Prostate gland (tissue), 2 donors: ENCODE measurements at regions not wholly inside any gene's neighbourhood (a gene's known extent, or its start where the extent isn't known, plus 50 kb on each side); places are given as distances from the start of the nearest gene placed in this dataset.

ENCODE experiments used
- DNase-seq: peaks from one replicate; pipeline ENCODE4 v3.0.0-alpha.2; 2019; ENCODE audit warnings: low spot score
- H3K27ac ChIP-seq, 2 donors: fragments of 200-600 bp; sonication (generic); 2 replicates each; pipeline ENCODE4 v1.5.1; 2017 to 2019
- H3K27me3 ChIP-seq: fragments of 200-600 bp; sonication (generic); replicated peaks from 2 replicates; pipeline ENCODE4 v1.5.1; 2019; ENCODE audit not compliant: insufficient read depth
- H3K36me3 ChIP-seq, 2 donors: fragments of 200-600 bp; sonication (generic); 1 replicate in 1 of 2; 2 replicates in 1 of 2; pipeline versions ENCODE4 v1.5.1 to v1.8.1; 2017 to 2019
- H3K4me1 ChIP-seq: fragments of 200-600 bp; sonication (generic); replicated peaks from 2 replicates; pipeline ENCODE4 v1.5.1; 2019
- H3K4me3 ChIP-seq, 2 donors: fragments of 200-600 bp; sonication (generic); 2 replicates each; pipeline ENCODE4 v1.5.1; 2017 to 2019
- H3K9me3 ChIP-seq: fragments of 200-600 bp; sonication (generic); 2 replicates; pipeline ENCODE4 v1.5.1; 2017
- POLR2A ChIP-seq: fragments of 450-650 bp; IDR thresholded peaks from one replicate; pipeline ENCODE4 v1.6.1; 2016; ENCODE audit warnings: antibody characterized with exemption, mild to moderate bottlenecking
- POLR2AphosphoS5 ChIP-seq: sonication (generic); formaldehyde crosslinking; IDR thresholded peaks from one replicate; pipeline ENCODE4 v1.6.1; 2017; ENCODE audit warnings: antibody characterized with exemption
- WGBS: methylation state at CpG from one replicate; pipeline ENCODE4 v1.1.5; 2018; 5-methylcytosine and 5-hydroxymethylcytosine counted together
- intact Hi-C: fragments of 100-400 bp; cut with DNase I; formaldehyde crosslinking; loops from one replicate; pipeline ENCODE4 v1.14.2; 2022
- TF ChIP-seq, protein P1 (sequence below), 4 experiments: fragments of 200-600 bp in 2 of 4; fragments of 450-650 bp in 2 of 4; sonication (generic) in 2 of 4; IDR thresholded peaks; 1 replicate in 3 of 4; 2 replicates in 1 of 4; pipeline ENCODE4 v1.5.1; 2016 to 2019; ENCODE audit warnings: antibody characterized with exemption in 4 of 4, mild to moderate bottlenecking in 2 of 4, moderate library complexity in 2 of 4

DNA sequence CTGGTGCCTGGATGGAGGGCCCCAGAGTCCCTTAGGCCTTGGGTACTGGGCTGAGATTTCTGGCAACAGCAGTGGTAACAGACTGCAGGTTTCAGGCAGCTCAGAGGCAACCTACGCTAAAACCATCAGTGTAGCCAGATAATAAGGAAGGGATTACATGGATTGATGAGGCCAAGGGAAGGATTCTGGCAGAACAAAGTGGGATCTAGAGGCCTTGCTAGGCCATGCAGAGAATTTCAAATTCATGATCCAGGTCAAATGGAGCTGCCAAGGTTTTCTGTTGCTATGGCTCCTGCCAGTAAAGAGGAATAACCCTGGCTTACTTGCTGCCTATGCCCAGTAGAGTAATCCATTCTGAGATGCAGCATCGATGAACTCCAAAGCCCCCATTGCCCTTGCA, 445.7 kb downstream of the ADRA2A start:
- 81% methylated on average over 2 of the region's 2 CpGs for WGBS
- Histone ChIP-seq H3K36me3 (no peaks in the 10 kb centered on the region), H3K4me3 (no peak overlapping the region), H3K27me3 (no peaks in the 10 kb centered on the region), H3K27ac (no peak overlapping the region), H3K9me3 (no peaks in the 10 kb centered on the region), H3K4me1 (no peaks in the 10 kb centered on the region)
- no peak for DNase-seq
- intact Hi-C loops, result no loop called here
- TF ChIP-seq, protein P1, sequence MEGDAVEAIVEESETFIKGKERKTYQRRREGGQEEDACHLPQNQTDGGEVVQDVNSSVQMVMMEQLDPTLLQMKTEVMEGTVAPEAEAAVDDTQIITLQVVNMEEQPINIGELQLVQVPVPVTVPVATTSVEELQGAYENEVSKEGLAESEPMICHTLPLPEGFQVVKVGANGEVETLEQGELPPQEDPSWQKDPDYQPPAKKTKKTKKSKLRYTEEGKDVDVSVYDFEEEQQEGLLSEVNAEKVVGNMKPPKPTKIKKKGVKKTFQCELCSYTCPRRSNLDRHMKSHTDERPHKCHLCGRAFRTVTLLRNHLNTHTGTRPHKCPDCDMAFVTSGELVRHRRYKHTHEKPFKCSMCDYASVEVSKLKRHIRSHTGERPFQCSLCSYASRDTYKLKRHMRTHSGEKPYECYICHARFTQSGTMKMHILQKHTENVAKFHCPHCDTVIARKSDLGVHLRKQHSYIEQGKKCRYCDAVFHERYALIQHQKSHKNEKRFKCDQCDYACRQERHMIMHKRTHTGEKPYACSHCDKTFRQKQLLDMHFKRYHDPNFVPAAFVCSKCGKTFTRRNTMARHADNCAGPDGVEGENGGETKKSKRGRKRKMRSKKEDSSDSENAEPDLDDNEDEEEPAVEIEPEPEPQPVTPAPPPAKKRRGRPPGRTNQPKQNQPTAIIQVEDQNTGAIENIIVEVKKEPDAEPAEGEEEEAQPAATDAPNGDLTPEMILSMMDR (IDR thresholded peaks at IDR 0.05), result no peak
- TF ChIP-seq POLR2A (no peak), POLR2AphosphoS5 (no peak)

DNA sequence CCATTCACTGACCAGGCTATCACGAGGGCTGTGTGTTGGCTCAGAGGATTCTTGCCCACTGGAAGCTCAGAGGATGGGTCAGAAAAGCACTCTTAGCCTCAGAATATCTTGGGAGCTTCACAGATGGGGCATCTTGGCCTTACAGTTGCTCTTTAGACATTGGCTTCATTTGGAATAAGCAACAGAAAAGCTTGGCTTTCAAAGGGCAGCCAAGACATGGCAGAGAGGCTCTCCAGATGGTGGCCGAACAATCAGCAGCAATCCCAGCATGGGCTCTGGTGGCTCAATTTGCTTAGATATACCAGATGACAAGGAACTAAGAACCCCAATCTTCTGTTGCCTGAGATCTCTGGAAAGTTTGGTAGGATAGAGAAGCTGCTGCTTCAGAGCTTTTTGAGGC, 446.2 kb downstream of the ADRA2A start:
- TF ChIP-seq POLR2A, result no peak
- no peak for TF ChIP-seq POLR2AphosphoS5
- TF ChIP-seq, protein P1 (IDR thresholded peaks at IDR 0.05), result no peak
- H3K27ac ChIP-seq, result no peak overlapping the region
- no peaks in the 10 kb centered on the region for H3K27me3 ChIP-seq
- 85% methylated on average over 2 of the region's 2 CpGs for WGBS
- no peaks in the 10 kb centered on the region for H3K36me3 ChIP-seq
- H3K4me3 ChIP-seq, result no peak overlapping the region
- intact Hi-C loops, result no loop called here
- no peaks in the 10 kb centered on the region for H3K9me3 ChIP-seq
- no peak for DNase-seq
- H3K4me1 ChIP-seq, result no peaks in the 10 kb centered on the region

DNA sequence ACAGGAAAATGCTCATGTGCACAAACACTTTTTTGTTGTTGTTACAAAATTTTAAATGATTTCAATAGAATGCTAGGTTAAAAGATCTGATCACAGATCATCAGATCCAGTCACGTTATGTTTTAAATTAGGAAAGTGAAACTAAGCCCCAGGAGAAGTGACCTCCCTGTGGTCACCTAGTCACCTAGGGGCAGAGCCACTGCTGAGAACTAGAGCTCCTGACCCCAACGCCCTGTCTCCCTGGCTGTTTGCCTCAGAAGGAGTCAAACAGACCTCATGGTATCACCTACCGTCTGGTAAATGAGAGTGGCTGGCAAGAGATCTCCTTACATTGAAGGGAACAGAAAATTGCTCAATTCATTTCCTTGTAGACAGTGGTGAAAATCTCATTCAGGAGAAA, 447.3 kb downstream of the ADRA2A start:
- no peak for DNase-seq
- intact Hi-C loops, result no loop called here
- Histone ChIP-seq H3K27ac (no peak overlapping the region), H3K36me3 (no peaks in the 10 kb centered on the region), H3K27me3 (no peaks in the 10 kb centered on the region), H3K9me3 (no peaks in the 10 kb centered on the region), H3K4me1 (no peaks in the 10 kb centered on the region), H3K4me3 (no peak overlapping the region)
- TF ChIP-seq, protein P1 (IDR thresholded peaks at IDR 0.05), result no peak
- TF ChIP-seq POLR2A, result no peak
- TF ChIP-seq POLR2AphosphoS5, result no peak
- WGBS, result 84% methylated on average over 3 of the region's 3 CpGs

DNA sequence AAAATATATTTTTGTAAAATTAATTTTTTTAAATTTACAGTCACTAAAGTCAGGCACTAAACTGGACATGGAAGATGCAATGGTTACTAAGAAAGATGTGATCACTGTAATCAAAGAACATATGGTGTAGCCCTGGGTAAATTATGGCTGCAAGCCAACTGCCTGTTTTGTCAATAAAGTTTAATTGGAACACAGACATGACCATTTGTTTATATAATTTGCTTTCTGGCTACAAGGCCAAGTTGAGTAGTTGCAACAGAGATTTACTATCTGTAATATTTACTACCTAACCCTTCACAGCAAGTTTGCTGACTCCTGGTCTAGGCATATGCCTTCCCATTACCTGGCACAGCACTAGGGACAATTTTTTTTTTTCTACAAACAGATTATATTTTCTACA, 448.9 kb downstream of the ADRA2A start:
- no peak for DNase-seq
- Histone ChIP-seq H3K36me3 (no peaks in the 10 kb centered on the region), H3K4me3 (no peak overlapping the region), H3K4me1 (no peaks in the 10 kb centered on the region), H3K27me3 (no peaks in the 10 kb centered on the region), H3K9me3 (no peaks in the 10 kb centered on the region), H3K27ac (no peak overlapping the region)
- no peak for TF ChIP-seq POLR2A
- intact Hi-C loops, result no loop called here

DNA sequence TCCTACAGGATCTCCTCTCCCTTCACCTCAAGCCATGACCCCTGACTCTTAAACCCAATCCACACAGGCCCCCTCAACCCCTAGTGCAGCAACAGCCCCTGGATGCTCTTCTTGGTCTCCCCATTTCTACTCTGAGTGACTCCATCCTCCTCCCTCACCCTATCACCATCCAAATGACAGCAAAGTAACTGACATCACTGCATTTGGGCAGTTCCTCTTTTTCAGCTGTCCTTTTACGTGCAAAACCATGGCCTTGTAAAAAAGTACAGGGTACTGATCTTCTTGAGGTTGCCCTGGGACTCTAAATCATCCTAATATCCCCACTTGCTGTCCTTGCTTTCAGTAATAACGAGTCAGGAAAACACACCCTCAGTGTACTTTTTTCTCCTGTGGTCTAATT, 454.9 kb downstream of the ADRA2A start:
- H3K9me3 ChIP-seq, result no peaks in the 10 kb centered on the region
- no peaks in the 10 kb centered on the region for H3K4me1 ChIP-seq
- TF ChIP-seq, protein P1 (IDR thresholded peaks at IDR 0.05), result no peak
- TF ChIP-seq POLR2AphosphoS5 (no peak), POLR2A (no peak)
- intact Hi-C loops, result no loop called here
- H3K36me3 ChIP-seq, result no peaks in the 10 kb centered on the region
- no peak overlapping the region for H3K27ac ChIP-seq
- no peak for DNase-seq
- 30% methylated on average over 2 of the region's 2 CpGs for WGBS
- no peaks in the 10 kb centered on the region for H3K27me3 ChIP-seq
- no peak overlapping the region for H3K4me3 ChIP-seq

DNA sequence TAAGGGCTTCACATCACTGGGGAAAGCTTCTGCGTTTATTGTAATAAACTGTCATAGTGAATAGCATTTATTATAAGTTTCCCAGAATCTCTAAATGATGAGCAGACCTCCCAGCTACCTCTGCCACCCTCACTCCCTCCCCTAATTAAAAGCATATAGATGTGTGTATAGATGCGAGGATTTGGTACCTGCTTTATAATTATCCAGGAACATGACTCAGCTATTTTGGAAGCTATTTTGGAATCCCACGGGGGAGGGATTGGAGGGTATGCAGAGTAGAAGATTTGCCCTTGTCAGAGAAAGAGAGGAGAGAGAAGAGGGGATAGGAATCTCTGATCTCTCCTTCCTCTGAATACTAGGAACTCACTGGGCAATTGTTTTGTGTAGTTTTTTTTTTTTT, 455.3 kb downstream of the ADRA2A start:
- intact Hi-C loops, result no loop called here
- Histone ChIP-seq H3K4me1 (no peaks in the 10 kb centered on the region), H3K36me3 (no peaks in the 10 kb centered on the region), H3K9me3 (no peaks in the 10 kb centered on the region), H3K27ac (no peak overlapping the region), H3K4me3 (no peak overlapping the region), H3K27me3 (no peaks in the 10 kb centered on the region)
- no peak for DNase-seq
- WGBS, result 82% methylated on average over 3 of the region's 3 CpGs
- TF ChIP-seq POLR2A, result no peak
